AG09319 (cell line): ENCODE measurements at regions not wholly inside any gene's neighbourhood (a gene's known extent, or its start where the extent isn't known, plus 50 kb on each side); places are given as distances from the start of the nearest gene placed in this dataset.

Experiments
- DNase-seq: peaks from one replicate; pipeline ENCODE4 v3.0.0-alpha.2; 2010; ENCODE audit warnings: low read depth; ENCODE audit errors: extremely low read depth
- TF ChIP-seq, protein P1 (sequence below): IDR thresholded peaks from 2 replicates; pipeline ENCODE4 v1.5.1; 2011; ENCODE audit warnings: low read depth, mild to moderate bottlenecking, inconsistent platforms, low read length, moderate library complexity

DNA sequence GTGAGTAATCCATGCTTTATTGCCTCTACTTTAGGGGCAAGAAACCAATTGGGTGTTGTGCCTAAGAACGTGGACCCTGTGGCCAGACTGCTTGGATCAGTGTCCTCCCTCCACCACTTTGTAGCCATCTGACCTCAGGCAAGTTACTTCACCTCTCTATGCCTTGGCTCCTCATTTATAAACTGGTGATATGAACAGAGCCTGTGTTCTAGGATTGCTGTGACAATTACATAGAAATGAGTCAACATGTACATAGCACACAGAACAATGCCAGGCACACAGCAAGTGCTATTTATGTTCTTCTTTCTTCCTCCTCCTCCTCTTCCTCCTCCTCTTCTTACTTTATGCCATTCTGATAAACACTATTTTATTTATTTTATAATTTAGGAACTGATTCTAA, 339.4 kb downstream of the CD83 start:
- TF ChIP-seq, protein P1, sequence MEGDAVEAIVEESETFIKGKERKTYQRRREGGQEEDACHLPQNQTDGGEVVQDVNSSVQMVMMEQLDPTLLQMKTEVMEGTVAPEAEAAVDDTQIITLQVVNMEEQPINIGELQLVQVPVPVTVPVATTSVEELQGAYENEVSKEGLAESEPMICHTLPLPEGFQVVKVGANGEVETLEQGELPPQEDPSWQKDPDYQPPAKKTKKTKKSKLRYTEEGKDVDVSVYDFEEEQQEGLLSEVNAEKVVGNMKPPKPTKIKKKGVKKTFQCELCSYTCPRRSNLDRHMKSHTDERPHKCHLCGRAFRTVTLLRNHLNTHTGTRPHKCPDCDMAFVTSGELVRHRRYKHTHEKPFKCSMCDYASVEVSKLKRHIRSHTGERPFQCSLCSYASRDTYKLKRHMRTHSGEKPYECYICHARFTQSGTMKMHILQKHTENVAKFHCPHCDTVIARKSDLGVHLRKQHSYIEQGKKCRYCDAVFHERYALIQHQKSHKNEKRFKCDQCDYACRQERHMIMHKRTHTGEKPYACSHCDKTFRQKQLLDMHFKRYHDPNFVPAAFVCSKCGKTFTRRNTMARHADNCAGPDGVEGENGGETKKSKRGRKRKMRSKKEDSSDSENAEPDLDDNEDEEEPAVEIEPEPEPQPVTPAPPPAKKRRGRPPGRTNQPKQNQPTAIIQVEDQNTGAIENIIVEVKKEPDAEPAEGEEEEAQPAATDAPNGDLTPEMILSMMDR, result no peak
- no peak for DNase-seq

DNA sequence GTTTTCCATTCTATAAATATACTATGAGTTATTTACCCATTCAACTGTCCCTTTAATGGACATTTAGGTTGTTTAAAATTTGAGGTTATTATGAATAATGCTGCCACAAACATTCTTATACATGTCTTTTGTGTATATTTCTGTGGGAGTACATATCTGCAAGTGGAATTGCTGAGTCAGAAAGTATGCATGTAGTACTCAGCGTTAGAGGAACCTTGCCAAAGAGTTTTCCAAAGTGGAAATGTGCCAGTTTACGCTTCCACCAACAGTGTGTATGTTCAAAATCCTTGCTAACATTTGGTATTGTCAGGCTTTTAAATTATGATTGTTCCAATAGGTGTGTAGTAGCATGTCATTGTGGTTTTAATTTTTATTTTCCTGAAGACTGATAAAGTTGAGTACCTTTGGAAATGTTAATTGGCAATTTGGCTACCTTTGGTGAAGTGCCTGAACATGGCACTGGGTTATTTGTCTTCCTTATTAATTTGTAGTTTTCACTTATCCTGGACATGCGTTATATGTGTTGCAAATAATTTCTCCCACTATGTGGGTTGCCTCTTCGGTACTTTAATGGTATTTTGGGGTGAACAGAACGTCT, 341.2 kb downstream of the CD83 start:
- TF ChIP-seq, protein P1, result no peak
- DNase-seq, result peak; percentile 47

DNA sequence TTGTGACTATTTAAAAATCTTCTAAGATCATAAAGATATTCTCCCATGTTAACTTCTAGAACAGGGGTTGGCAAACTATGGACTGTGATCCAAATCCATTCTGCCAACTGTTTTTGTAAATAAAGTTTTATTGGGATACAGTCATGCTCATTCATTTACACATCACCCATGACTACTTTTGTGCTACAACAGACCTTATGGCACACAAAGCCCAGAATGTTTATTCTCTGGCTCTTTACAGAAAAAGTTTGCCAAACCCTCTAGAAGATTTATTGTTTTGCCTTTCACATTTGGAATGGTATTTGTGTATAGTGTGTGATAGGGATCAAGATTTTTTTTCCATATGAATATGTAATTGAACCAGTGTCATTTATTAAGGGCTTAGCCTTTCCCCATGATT, 341.7 kb downstream of the CD83 start:
- TF ChIP-seq, protein P1, result no peak

DNA sequence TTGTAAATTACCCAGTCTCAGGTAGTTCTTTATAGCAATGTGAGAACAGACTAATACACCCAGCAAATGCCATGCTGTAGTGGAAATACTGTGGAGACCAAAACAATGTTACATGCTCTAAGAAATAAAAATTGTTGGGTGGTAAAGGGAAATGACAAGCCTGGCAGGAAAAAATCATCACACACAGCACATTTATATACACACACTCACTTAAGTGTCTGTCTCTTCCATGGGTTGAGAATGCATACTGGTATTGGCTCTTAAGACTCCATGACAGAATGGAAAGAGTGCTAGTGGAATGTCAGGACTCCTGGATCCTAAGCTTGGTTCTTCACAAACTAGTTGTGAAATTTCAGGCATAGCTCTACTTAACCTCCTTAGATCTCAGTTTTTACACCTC, 343.0 kb downstream of the CD83 start:
- TF ChIP-seq, protein P1, result no peak
- no peak for DNase-seq

More for the DNA sequence above, 341.7 kb downstream of the CD83 start:
- no peak for DNase-seq

DNA sequence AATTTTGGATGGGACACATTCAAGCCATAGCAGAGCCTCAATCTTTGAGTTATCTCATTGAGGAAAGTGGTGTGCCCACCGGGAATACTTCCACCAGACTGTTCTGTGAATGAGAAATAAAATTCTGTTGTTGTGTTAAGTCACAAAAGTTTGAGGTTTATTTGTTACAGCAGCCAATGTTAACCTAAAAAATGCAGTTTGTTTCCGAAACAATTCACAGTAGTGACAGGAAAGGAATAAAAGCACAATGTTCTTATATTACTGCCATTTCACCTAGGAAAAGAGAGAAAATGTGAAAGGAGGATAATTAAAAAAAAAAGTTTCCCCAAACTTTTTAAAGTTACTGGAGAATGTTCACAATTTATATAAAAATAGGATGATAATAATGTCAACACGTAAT, 344.6 kb downstream of the CD83 start:
- DNase-seq, result no peak
- TF ChIP-seq, protein P1, result no peak

DNA sequence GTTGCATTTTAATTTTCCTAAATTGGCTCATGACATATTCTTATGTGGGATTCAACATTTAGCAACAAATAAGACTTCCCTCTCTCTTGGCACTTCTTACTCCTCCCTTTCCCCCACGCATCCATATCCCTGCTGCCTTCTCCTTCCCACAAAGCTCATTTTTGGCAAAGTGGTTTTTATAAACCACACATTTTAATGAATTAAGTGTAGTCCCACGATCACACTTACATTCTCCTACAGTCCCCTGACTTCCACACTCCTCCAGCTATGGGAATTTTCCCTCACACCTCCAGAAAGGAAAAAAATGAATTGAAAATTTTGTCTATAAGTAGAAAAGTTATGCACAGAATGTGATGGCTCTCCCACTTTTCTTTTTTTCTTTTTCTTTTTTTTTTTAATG, 345.0 kb downstream of the CD83 start:
- DNase-seq, result no peak
- TF ChIP-seq, protein P1, result no peak

DNA sequence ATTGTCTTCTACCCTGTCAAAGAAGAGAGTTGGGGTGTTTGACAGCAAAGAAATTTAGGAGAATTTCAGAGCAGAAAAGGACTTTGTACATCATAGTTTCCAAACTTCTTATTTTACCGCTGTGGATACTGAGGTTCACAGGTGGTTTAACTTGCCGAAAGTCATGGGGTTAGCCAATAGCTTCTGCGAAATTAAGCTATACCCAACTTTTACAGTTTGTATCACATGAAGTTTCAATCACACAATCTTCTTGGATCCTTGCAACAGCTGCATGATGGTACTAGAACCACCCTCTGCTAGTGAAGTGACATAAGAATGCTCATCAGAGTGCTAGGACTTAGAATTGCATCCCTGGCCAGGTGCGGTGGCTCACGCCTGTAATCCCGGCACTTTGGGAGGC, 345.5 kb downstream of the CD83 start:
- DNase-seq, result no peak
- TF ChIP-seq, protein P1, result no peak
